22Rv1 (cell line): ENCODE measurements at regions not wholly inside any gene's neighbourhood (a gene's known extent, or its start where the extent isn't known, plus 50 kb on each side); places are given as distances from the start of the nearest gene placed in this dataset.

Experiments used
- H3K27ac ChIP-seq: fragments of 450-650 bp; 2 replicates; pipeline ENCODE4 v1.5.1; 2017
- CTCF ChIP-seq: fragments of 450-650 bp; IDR thresholded peaks from 2 replicates; pipeline ENCODE4 v1.5.1; 2017; ENCODE audit warnings: mild to moderate bottlenecking
- ZFX ChIP-seq: fragments of 450-650 bp; IDR thresholded peaks from 2 replicates; pipeline ENCODE4 v1.6.1; 2017; ENCODE audit warnings: antibody characterized with exemption, borderline replicate concordance

GRCh38 chr2:21270708-21271122 is 146.9 kb downstream of the TDRD15 start:
- TF ChIP-seq ZFX (no peak), CTCF (no peak)
- no peak overlapping the region for H3K27ac ChIP-seq

DNA sequence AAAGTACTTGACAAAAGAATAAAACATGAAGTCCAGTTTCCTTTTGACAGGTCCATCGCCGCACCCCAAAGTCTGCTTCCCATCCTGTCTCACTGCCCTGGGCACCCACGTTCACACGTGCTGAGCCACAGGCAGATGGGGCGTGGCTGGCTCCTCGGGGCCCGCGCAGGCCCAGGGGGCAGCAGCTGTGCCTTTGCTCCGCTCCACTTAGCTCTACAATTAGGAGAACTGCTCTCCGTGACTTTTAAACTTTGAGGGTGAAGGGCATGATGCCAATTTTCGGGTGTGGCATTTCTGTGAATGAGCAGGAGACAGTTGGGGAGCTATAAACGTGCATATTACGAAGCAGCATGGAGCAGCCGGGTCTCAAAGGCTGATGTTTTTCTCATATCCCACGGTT is 152.4 kb downstream of the TDRD15 start:
- TF ChIP-seq CTCF (no peak), ZFX (no peak)
- no peak overlapping the region for H3K27ac ChIP-seq

GRCh38 chr2:21277068-21278056 is 153.6 kb downstream of the TDRD15 start:
- no peak overlapping the region for H3K27ac ChIP-seq
- no peak for TF ChIP-seq CTCF
- no peak for TF ChIP-seq ZFX

- no peak overlapping the region for H3K27ac ChIP-seq
- TF ChIP-seq CTCF (no peak), ZFX (no peak)
Observed at GRCh38 chr2:21279525-21279924, 155.8 kb downstream of the TDRD15 start.

DNA sequence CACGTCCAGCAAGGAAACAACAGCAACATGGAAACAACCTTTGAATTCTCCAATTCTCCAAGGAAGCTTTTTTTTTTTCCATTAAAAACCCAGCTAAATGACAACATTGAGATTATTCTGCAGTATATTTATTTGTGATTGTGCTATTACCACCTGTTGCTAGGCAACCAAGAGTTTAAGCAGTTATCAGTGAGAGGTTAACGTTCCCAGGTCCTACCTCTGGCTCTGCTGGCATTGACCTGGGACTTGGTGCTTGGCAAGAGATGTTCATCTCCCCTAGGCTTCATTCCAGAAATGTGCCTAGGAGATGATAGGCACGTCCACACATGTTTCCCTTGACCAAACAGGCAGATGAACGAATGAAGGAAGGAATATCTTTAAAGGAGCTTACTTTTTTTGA is 157.0 kb downstream of the TDRD15 start:
- no peak overlapping the region for H3K27ac ChIP-seq

GRCh38 chr2:21281384-21281783 is 157.6 kb downstream of the TDRD15 start:
- no peak overlapping the region for H3K27ac ChIP-seq
- no peak for TF ChIP-seq ZFX
- no peak for TF ChIP-seq CTCF

More for the DNA sequence above, 157.0 kb downstream of the TDRD15 start:
- TF ChIP-seq CTCF (no peak), ZFX (no peak)
